PC-3 (cell line): ENCODE measurements at regions not wholly inside any gene's neighbourhood (a gene's known extent, or its start where the extent isn't known, plus 50 kb on each side); places are given as distances from the start of the nearest gene placed in this dataset.

Source experiments
- EZH2 ChIP-seq: fragments of 300-600 bp; sonication (generic); IDR thresholded peaks from one replicate; pipeline ENCODE4 v1.6.1; 2017; ENCODE audit warnings: antibody characterized with exemption, mild to moderate bottlenecking, low read length; ENCODE audit not compliant: unreplicated experiment
- EZH2phosphoT487 ChIP-seq: fragments of 300-600 bp; sonication (generic); IDR thresholded peaks from 2 replicates; pipeline ENCODE4 v1.6.1; 2018; ENCODE audit warnings: mild to moderate bottlenecking, antibody characterized with exemption, low read length, borderline replicate concordance
- TF ChIP-seq, protein P1 (sequence below): fragments of 300-600 bp; sonication (generic); conservative IDR thresholded peaks from 2 replicates; pipeline ENCODE4 v1.5.1; 2017; ENCODE audit warnings: antibody characterized with exemption, low read depth, mild to moderate bottlenecking, low read length

DNA sequence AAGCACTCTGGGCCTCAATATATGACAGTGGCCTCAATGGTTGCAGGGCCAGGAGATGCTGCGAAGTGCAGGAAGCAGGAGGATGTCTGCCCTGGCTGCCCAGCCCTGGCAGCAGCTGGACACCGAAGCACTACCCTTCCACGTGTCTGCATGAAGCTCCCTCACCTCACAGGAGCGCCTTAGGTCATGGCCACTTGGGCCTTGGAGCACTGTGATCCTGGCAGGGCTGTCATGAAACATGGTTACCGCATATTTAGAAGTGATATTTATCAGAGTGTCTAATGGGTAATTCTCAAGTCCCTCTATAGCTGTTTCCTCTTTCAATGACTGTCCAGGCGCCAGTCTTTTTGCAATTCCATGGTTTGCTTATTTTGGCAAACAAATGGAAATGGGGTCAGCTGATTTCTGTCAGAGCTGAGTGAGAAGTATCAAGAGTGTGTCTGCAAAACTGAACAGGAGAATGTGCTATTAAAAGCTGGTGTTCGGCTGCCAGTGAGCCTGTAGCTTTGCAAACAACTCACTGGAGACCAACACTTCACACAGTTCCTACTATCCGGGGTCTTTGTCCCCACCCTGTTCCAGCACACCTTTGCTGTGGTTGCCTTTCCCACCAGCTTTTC is 285.9 kb downstream of the KIF4B start:
- TF ChIP-seq, protein P1, sequence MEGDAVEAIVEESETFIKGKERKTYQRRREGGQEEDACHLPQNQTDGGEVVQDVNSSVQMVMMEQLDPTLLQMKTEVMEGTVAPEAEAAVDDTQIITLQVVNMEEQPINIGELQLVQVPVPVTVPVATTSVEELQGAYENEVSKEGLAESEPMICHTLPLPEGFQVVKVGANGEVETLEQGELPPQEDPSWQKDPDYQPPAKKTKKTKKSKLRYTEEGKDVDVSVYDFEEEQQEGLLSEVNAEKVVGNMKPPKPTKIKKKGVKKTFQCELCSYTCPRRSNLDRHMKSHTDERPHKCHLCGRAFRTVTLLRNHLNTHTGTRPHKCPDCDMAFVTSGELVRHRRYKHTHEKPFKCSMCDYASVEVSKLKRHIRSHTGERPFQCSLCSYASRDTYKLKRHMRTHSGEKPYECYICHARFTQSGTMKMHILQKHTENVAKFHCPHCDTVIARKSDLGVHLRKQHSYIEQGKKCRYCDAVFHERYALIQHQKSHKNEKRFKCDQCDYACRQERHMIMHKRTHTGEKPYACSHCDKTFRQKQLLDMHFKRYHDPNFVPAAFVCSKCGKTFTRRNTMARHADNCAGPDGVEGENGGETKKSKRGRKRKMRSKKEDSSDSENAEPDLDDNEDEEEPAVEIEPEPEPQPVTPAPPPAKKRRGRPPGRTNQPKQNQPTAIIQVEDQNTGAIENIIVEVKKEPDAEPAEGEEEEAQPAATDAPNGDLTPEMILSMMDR = no peak
- no peak for TF ChIP-seq EZH2phosphoT487
- TF ChIP-seq EZH2 = no peak
